Kidney epithelial cell (primary cell): ENCODE measurements at regions not wholly inside any gene's neighbourhood (a gene's known extent, or its start where the extent isn't known, plus 50 kb on each side); places are given as distances from the start of the nearest gene placed in this dataset.

ENCODE experiments used
- DNase-seq: peaks from one replicate; pipeline ENCODE4 v3.0.0-alpha.2; 2010; ENCODE audit warnings: low read depth
- H3K27me3 ChIP-seq: 2 replicates; pipeline ENCODE4 v1.6.0; 2011; ENCODE audit warnings: low read length; ENCODE audit not compliant: control insufficient read depth, insufficient read depth
- H3K36me3 ChIP-seq: 2 replicates; pipeline ENCODE4 v1.5.1; 2011; ENCODE audit warnings: low read length; ENCODE audit not compliant: control insufficient read depth, insufficient read depth
- H3K4me3 ChIP-seq: 2 replicates; pipeline ENCODE4 v1.5.1; 2011; ENCODE audit warnings: low read depth, mild to moderate bottlenecking, control low read depth, low read length
- CTCF ChIP-seq: IDR thresholded peaks from 2 replicates; pipeline ENCODE4 v1.5.1; 2011; ENCODE audit warnings: mild to moderate bottlenecking, moderate library complexity, low read length, control low read depth, inconsistent platforms; ENCODE audit not compliant: insufficient read depth, poor library complexity, severe bottlenecking

GRCh38 chr6:56767892-56768531, 125.3 kb upstream of the DST start:
- no peak for DNase-seq
- no peaks in the 10 kb centered on the region for H3K27me3 ChIP-seq
- no peak for TF ChIP-seq CTCF

GRCh38 chr6:56767435-56767834, 124.7 kb upstream of the DST start:
- Histone ChIP-seq H3K4me3 (no peak overlapping the region), H3K36me3 (no peaks in the 10 kb centered on the region), H3K27me3 (no peaks in the 10 kb centered on the region)
- TF ChIP-seq CTCF: no peak
- no peak for DNase-seq

More at GRCh38 chr6:56767892-56768531, 125.3 kb upstream of the DST start:
- Histone ChIP-seq H3K4me3 (no peak overlapping the region), H3K36me3 (no peaks in the 10 kb centered on the region)

GRCh38 chr6:56766806-56767178, 124.1 kb upstream of the DST start:
- Histone ChIP-seq H3K4me3 (no peak overlapping the region), H3K36me3 (no peaks in the 10 kb centered on the region), H3K27me3 (no peaks in the 10 kb centered on the region)
- TF ChIP-seq CTCF: no peak
- no peak for DNase-seq

- H3K27me3 ChIP-seq: no peaks in the 10 kb centered on the region
- no peaks in the 10 kb centered on the region for H3K36me3 ChIP-seq
- DNase-seq: no peak
- TF ChIP-seq CTCF: no peak
- no peak overlapping the region for H3K4me3 ChIP-seq
These were observed 123.6 kb upstream of the DST start for GRCh38 chr6:56766139-56766805.

GRCh38 chr6:56765494-56765893, 122.8 kb upstream of the DST start:
- no peak for TF ChIP-seq CTCF
- no peak for DNase-seq
- H3K36me3 ChIP-seq: no peaks in the 10 kb centered on the region
- H3K27me3 ChIP-seq: no peaks in the 10 kb centered on the region
- H3K4me3 ChIP-seq: no peak overlapping the region
